ENCODE measurements at regions not wholly inside any gene's neighbourhood (a gene's known extent, or its start where the extent isn't known, plus 50 kb on each side); places are given as distances from the start of the nearest gene placed in this dataset.

GRCh38 chr15:93861956-93862741 lies 369.2 kb upstream of the MCTP2 start:
- DNase-seq: no peak

- no peak for DNase-seq
These were observed 369.9 kb upstream of the MCTP2 start for GRCh38 chr15:93861413-93861812.

- DNase-seq: no peak
These were observed 370.7 kb upstream of the MCTP2 start for GRCh38 chr15:93860701-93861100.

- no peak for DNase-seq
These were observed 372.2 kb upstream of the MCTP2 start for GRCh38 chr15:93859176-93859575.

GRCh38 chr15:93855181-93855826 lies 376.1 kb upstream of the MCTP2 start:
- DNase-seq: no peak

GRCh38 chr15:93854088-93854487 lies 377.3 kb upstream of the MCTP2 start:
- DNase-seq: no peak

- no peak for DNase-seq
These were observed 378.6 kb upstream of the MCTP2 start for GRCh38 chr15:93852761-93853160.

GRCh38 chr15:93848490-93848889 lies 382.9 kb upstream of the MCTP2 start:
- DNase-seq: no peak

GRCh38 chr15:93848076-93848475 lies 383.3 kb upstream of the MCTP2 start:
- no peak for DNase-seq

GRCh38 chr15:93846148-93846547 lies 385.2 kb upstream of the MCTP2 start:
- no peak for DNase-seq

- no peak for DNase-seq
These were observed 393.9 kb upstream of the MCTP2 start for GRCh38 chr15:93837450-93837849.

GRCh38 chr15:93835344-93835743 lies 396.0 kb upstream of the MCTP2 start:
- DNase-seq: no peak

GRCh38 chr15:93831641-93832040 lies 399.7 kb upstream of the MCTP2 start:
- no peak for DNase-seq

GRCh38 chr15:93830221-93831080 lies 400.9 kb upstream of the MCTP2 start:
- no peak for DNase-seq

GRCh38 chr15:93829115-93829870 lies 402.1 kb upstream of the MCTP2 start:
- DNase-seq: no peak

GRCh38 chr15:93826790-93827189 lies 404.6 kb upstream of the MCTP2 start:
- no peak for DNase-seq

- no peak for DNase-seq
These were observed 405.1 kb upstream of the MCTP2 start for GRCh38 chr15:93826293-93826692.

GRCh38 chr15:93825682-93826081 lies 405.7 kb upstream of the MCTP2 start:
- no peak for DNase-seq

GRCh38 chr15:93823971-93824913 lies 407.1 kb upstream of the MCTP2 start:
- DNase-seq: no peak

GRCh38 chr15:93820566-93820965 lies 410.8 kb upstream of the MCTP2 start:
- no peak for DNase-seq

GRCh38 chr15:93819826-93820225 lies 411.5 kb upstream of the MCTP2 start:
- no peak for DNase-seq

- no peak for DNase-seq
These were observed 414.5 kb upstream of the MCTP2 start for GRCh38 chr15:93816815-93817214.
